A549 (cell line): ENCODE measurements at regions not wholly inside any gene's neighbourhood (a gene's known extent, or its start where the extent isn't known, plus 50 kb on each side); places are given as distances from the start of the nearest gene placed in this dataset.
A peak's percentile ranks its signal among the peaks of the same experiment; 100 is the strongest.

ENCODE experiments used
- ATAC-seq, 2 experiments: fragments of 200-7000 bp in 1 of 2; fragments of >200 bp in 1 of 2; cut with Nextera tagmentation in 1 of 2; cut with Tn5 transposase in 1 of 2; 3 replicates each; pipeline versions ENCODE4 v1.8.0 to v1.9.1; 2018 to 2020; ENCODE audit warnings: mild to moderate bottlenecking in 1 of 2, moderate library complexity in 1 of 2
- CTCF ChIA-PET: fragments of 300-600 bp; sonication (Branson Sonifier 250); formaldehyde crosslinking; extraction: SDS; loops from one replicate; lab custom pipeline; 2021; ENCODE audit warnings: antibody characterized with exemption, inconsistent platforms; lab: Yijun Ruan, JAX
- POLR2A ChIA-PET: fragments of 350-600 bp; formaldehyde crosslinking; extraction: SDS; loops from one replicate; lab custom pipeline; 2021; ENCODE audit warnings: antibody characterized with exemption, inconsistent platforms; lab: Yijun Ruan, JAX
- DNase-seq, 2 experiments: peaks; one replicate each; pipeline versions ENCODE4 v3.0.0 to v3.0.0-alpha.2; 2011 to 2016; ENCODE audit warnings: low read depth in 1 of 2, low spot score in 1 of 2
- FAIRE-seq: peaks from 2 replicates; lab custom pipeline; 2011; peaks lifted over from hg19 to GRCh38; lab: Jason Lieb, UNC
- H3K27ac ChIP-seq, 2 experiments: fragments of >200 bp; sonication (Bioruptor Twin); formaldehyde crosslinking; 3 replicates each; pipeline ENCODE4 v1.5.1; 2016 to 2017
- H3K4me1 ChIP-seq: fragments of >200 bp; sonication (Bioruptor Twin); formaldehyde crosslinking; 3 replicates; pipeline ENCODE4 v1.6.1; 2016
- H3K4me2 ChIP-seq: fragments of >200 bp; sonication (Bioruptor Twin); formaldehyde crosslinking; 3 replicates; pipeline ENCODE4 v1.6.1; 2016
- H3K4me3 ChIP-seq: fragments of >200 bp; sonication (Bioruptor Twin); formaldehyde crosslinking; 3 replicates; pipeline ENCODE4 v1.5.1; 2016
- H3K9me3 ChIP-seq: fragments of >200 bp; sonication (Bioruptor Twin); formaldehyde crosslinking; 3 replicates; pipeline ENCODE4 v1.6.1; 2016
- BCL3 ChIP-seq: fragments of >200 bp; sonication (Bioruptor Twin); formaldehyde crosslinking; IDR thresholded peaks from 3 replicates; pipeline ENCODE4 v1.6.1; 2016
- CEBPB ChIP-seq, 2 experiments: fragments of >200 bp in 1 of 2; sonication (Bioruptor Twin) in 1 of 2; formaldehyde crosslinking in 1 of 2; IDR thresholded peaks; 2 replicates each; pipeline ENCODE4 v1.6.1; 2012 to 2016
- CHD4 ChIP-seq: fragments of 200-600 bp; sonication (generic); IDR thresholded peaks from 2 replicates; pipeline ENCODE4 v1.6.1; 2016; ENCODE audit warnings: antibody characterized with exemption, mild to moderate bottlenecking, borderline replicate concordance
- CTCF ChIP-seq: fragments of >200 bp; sonication (Bioruptor Twin); formaldehyde crosslinking; IDR thresholded peaks from 3 replicates; pipeline ENCODE4 v1.5.1; 2016
- E2F6 ChIP-seq: IDR thresholded peaks from 2 replicates; pipeline ENCODE4 v1.6.1; 2012; ENCODE audit warnings: low read depth, borderline replicate concordance
- EHF ChIP-seq: fragments of 250-450 bp; sonication (Bioruptor Pico); IDR thresholded peaks from 2 replicates; pipeline ENCODE4 v1.5.0; 2020; ENCODE audit warnings: mild to moderate bottlenecking
- EP300 ChIP-seq, 2 experiments: fragments of >200 bp; sonication (Bioruptor Twin); formaldehyde crosslinking; IDR thresholded peaks; 2 replicates in 1 of 2; 3 replicates in 1 of 2; pipeline ENCODE4 v1.6.1; 2016 to 2017
- ESRRA ChIP-seq: fragments of 150-350 bp; IDR thresholded peaks from 2 replicates; pipeline ENCODE4 v1.6.1; 2014; ENCODE audit warnings: mild to moderate bottlenecking, low read length, borderline replicate concordance
- FOSL2 ChIP-seq, 2 experiments: fragments of 450-650 bp in 1 of 2; fragments of >200 bp in 1 of 2; sonication (Bioruptor Twin) in 1 of 2; formaldehyde crosslinking; IDR thresholded peaks; 2 replicates each; pipeline versions ENCODE4 v1.5.0 to v1.6.1; 2016 to 2020; ENCODE audit warnings: mild to moderate bottlenecking in 1 of 2, moderate library complexity in 1 of 2
- GATA3 ChIP-seq: IDR thresholded peaks from 2 replicates; pipeline ENCODE4 v1.6.1; 2012; ENCODE audit warnings: borderline replicate concordance
- HDAC2 ChIP-seq: fragments of 200-600 bp; sonication (generic); IDR thresholded peaks from 2 replicates; pipeline ENCODE4 v1.6.1; 2016
- HOXB13 ChIP-seq: fragments of 250-450 bp; sonication (Bioruptor Pico); IDR thresholded peaks from 2 replicates; pipeline ENCODE4 v1.5.0; 2020; ENCODE audit warnings: low read depth, mild to moderate bottlenecking, moderate library complexity
- HOXB5 ChIP-seq: fragments of 250-450 bp; sonication (Bioruptor Pico); IDR thresholded peaks from 2 replicates; pipeline ENCODE4 v1.5.0; 2020; ENCODE audit warnings: mild to moderate bottlenecking, moderate library complexity
- JUN ChIP-seq, 2 experiments: fragments of >200 bp; sonication (Bioruptor Twin); formaldehyde crosslinking; IDR thresholded peaks; 2 replicates in 1 of 2; 3 replicates in 1 of 2; pipeline ENCODE4 v1.6.1; 2016 to 2017
- JUNB ChIP-seq: fragments of >200 bp; sonication (Bioruptor Twin); formaldehyde crosslinking; IDR thresholded peaks from 2 replicates; pipeline ENCODE4 v1.6.1; 2016
- KDM1A ChIP-seq: fragments of 200-600 bp; sonication (generic); IDR thresholded peaks from 2 replicates; pipeline ENCODE4 v1.6.1; 2016; ENCODE audit warnings: low read depth, mild to moderate bottlenecking
- MAFK ChIP-seq: fragments of 450-650 bp; IDR thresholded peaks from 2 replicates; pipeline ENCODE4 v1.6.1; 2014; ENCODE audit not compliant: partially characterized antibody
- MAX ChIP-seq: IDR thresholded peaks from 2 replicates; pipeline ENCODE4 v1.6.1; 2012
- MYC ChIP-seq: IDR thresholded peaks from 2 replicates; pipeline ENCODE4 v1.6.1; 2012; ENCODE audit warnings: mild to moderate bottlenecking, inconsistent platforms, low read length, improper control_type of control experiment, borderline replicate concordance
- NPAS2 ChIP-seq: fragments of 250-450 bp; sonication (Bioruptor Pico); IDR thresholded peaks from 2 replicates; pipeline ENCODE4 v1.8.0; 2022; ENCODE audit warnings: mild to moderate bottlenecking, moderate library complexity, borderline replicate concordance
- POLR2A ChIP-seq: IDR thresholded peaks from 2 replicates; pipeline ENCODE4 v1.6.1; 2012; ENCODE audit warnings: mild to moderate bottlenecking, low read length
- RAD21 ChIP-seq, 2 experiments: fragments of >200 bp in 1 of 2; sonication (Bioruptor Twin) in 1 of 2; formaldehyde crosslinking in 1 of 2; IDR thresholded peaks in 1 of 2; conservative IDR thresholded peaks in 1 of 2; 2 replicates in 1 of 2; 3 replicates in 1 of 2; pipeline ENCODE4 v1.6.1; 2012 to 2018; ENCODE audit warnings: inconsistent platforms in 1 of 2
- RCOR1 ChIP-seq: fragments of 150-350 bp; IDR thresholded peaks from 2 replicates; pipeline ENCODE4 v1.6.1; 2014; ENCODE audit warnings: antibody characterized with exemption, low read length, low read depth
- RNF2 ChIP-seq: fragments of 200-600 bp; sonication (generic); IDR thresholded peaks from 2 replicates; pipeline ENCODE4 v1.6.1; 2016; ENCODE audit warnings: low read depth, mild to moderate bottlenecking, antibody characterized with exemption, moderate library complexity, borderline replicate concordance
- SMC3 ChIP-seq: fragments of >200 bp; sonication (Bioruptor Twin); formaldehyde crosslinking; IDR thresholded peaks from 3 replicates; pipeline ENCODE4 v1.6.1; 2018; ENCODE audit warnings: inconsistent platforms
- SREBF2 ChIP-seq: fragments of 450-650 bp; IDR thresholded peaks from 2 replicates; pipeline ENCODE4 v1.6.1; 2014; ENCODE audit warnings: mild to moderate bottlenecking, moderate library complexity
- TP53 ChIP-seq: fragments of 250-450 bp; sonication (Bioruptor Pico); IDR thresholded peaks from 2 replicates; pipeline ENCODE4 v1.5.0; 2021; ENCODE audit warnings: mild to moderate bottlenecking, moderate library complexity
- ZFP36 ChIP-seq: fragments of 450-650 bp; IDR thresholded peaks from 2 replicates; pipeline ENCODE4 v1.6.1; 2014; ENCODE audit warnings: borderline replicate concordance; ENCODE audit not compliant: partially characterized antibody
- WGBS: methylation state at CpG from one replicate; pipeline ENCODE4 v1.1.6; 2017; ENCODE audit errors: missing lambda C conversion rate; 5-methylcytosine and 5-hydroxymethylcytosine counted together
- TF ChIP-seq, protein P1 (sequence below): fragments of >200 bp; sonication (Bioruptor Twin); formaldehyde crosslinking; IDR thresholded peaks from 2 replicates; pipeline ENCODE4 v1.6.1; 2016
- TF ChIP-seq, protein P2 (sequence below): IDR thresholded peaks from 2 replicates; pipeline ENCODE4 v1.6.1; 2012

DNA sequence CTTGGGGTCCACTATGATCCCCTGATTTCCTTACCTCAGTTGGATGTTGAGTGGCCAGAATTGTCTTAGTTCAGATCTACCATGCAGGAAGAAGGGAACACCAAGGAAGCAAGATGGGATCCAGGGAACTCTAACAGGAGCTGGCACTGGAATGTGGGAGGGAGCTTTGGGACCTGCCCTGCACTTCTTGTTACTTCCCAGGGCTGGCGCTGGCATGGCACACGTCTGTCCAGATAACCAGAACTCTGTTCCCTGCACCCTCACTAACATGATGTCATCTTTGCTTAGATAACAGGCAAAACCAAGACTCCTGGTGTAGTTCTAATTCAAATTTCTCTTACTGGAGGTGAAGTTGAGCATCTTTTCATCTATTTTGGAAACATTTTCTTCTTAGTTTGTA is 550.0 kb downstream of the MN1 start:
- H3K4me3 ChIP-seq: no peak overlapping the region
- no peak for FAIRE-seq
- ATAC-seq: no peak
- ChIA-PET CTCF (interaction anchor here (0.8 kb wide), 1 partner anchor 9 kb away, joined by 5 read pairs; no protein-coding TSS in a partner anchor), POLR2A (no interaction called here)
- H3K27ac ChIP-seq: peak overlapping the region; percentile 77 to 88
- TF ChIP-seq NPAS2 (CRISPR knock-in tag) (no peak), TP53 (no peak), E2F6 (no peak), FOSL2 (IDR thresholded peaks at IDR 0.05) (no peak), FOSL2 (CRISPR knock-in tag; IDR thresholded peaks at IDR 0.05) (no peak), RNF2 (no peak), SREBF2 (no peak), POLR2A (no peak)
- TF ChIP-seq, protein P1, sequence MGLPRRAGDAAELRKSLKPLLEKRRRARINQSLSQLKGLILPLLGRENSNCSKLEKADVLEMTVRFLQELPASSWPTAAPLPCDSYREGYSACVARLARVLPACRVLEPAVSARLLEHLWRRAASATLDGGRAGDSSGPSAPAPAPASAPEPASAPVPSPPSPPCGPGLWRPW: no peak
- H3K4me2 ChIP-seq: no peak overlapping the region
- H3K4me1 ChIP-seq: peaks cover 12% of the 10 kb centered on the region
- DNase-seq: no peak
- WGBS: 87% methylated on average over 2 of the region's 2 CpGs
- peaks cover 38% of the 10 kb centered on the region for H3K9me3 ChIP-seq

- Histone ChIP-seq H3K4me1 (peaks cover 12% of the 10 kb centered on the region), H3K4me2 (peak overlapping the region; percentile 55), H3K27ac (peak overlapping the region; percentile 77 to 88), H3K4me3 (no peak overlapping the region), H3K9me3 (peaks cover 39% of the 10 kb centered on the region)
- CTCF ChIA-PET: interaction anchor here (1.2 kb wide), 1 partner anchor 153 kb away, joined by 3 read pairs; no protein-coding TSS in a partner anchor
- 19% methylated on average over 6 of the region's 9 CpGs for WGBS
- ATAC-seq: peak; percentile 91 to 95
- POLR2A ChIA-PET: no interaction called here
- FAIRE-seq: no peak
- peak; percentile 60 to 86 for DNase-seq
- no peak for TF ChIP-seq EHF (CRISPR knock-in tag)
- TF ChIP-seq RCOR1: no peak
- TF ChIP-seq, protein P1: peak; percentile 98
- TF ChIP-seq FOSL2 (IDR thresholded peaks at IDR 0.05): peak; percentile 94
- TF ChIP-seq FOSL2 (CRISPR knock-in tag; IDR thresholded peaks at IDR 0.05): peak; percentile 93
- TF ChIP-seq HOXB5 (CRISPR knock-in tag): 0 out of 2 replicates have a peak, but pooled peaks have one; percentile 25
- TF ChIP-seq, protein P2, sequence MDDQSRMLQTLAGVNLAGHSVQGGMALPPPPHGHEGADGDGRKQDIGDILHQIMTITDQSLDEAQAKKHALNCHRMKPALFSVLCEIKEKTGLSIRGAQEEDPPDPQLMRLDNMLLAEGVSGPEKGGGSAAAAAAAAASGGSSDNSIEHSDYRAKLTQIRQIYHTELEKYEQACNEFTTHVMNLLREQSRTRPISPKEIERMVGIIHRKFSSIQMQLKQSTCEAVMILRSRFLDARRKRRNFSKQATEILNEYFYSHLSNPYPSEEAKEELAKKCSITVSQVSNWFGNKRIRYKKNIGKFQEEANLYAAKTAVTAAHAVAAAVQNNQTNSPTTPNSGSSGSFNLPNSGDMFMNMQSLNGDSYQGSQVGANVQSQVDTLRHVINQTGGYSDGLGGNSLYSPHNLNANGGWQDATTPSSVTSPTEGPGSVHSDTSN: peak; percentile 73
- TF ChIP-seq NPAS2 (CRISPR knock-in tag): no peak
- peak; percentile 92 for TF ChIP-seq JUNB
- no peak for TF ChIP-seq CTCF
- TF ChIP-seq POLR2A: no peak
- TF ChIP-seq GATA3: peak; percentile 92
- TF ChIP-seq MAFK: no peak
- no peak for TF ChIP-seq HDAC2
- TF ChIP-seq CEBPB (IDR thresholded peaks at IDR 0.05): peak; percentile 99
- no peak for TF ChIP-seq KDM1A
- TF ChIP-seq CHD4: no peak
- TF ChIP-seq MAX: peak; percentile 74
- TF ChIP-seq JUN (IDR thresholded peaks at IDR 0.05): peak; percentile 85 to 91; a peak in 4 of 5 replicates
- peak; percentile 10 to 60; a peak in 3 of 5 replicates for TF ChIP-seq RAD21 (conservative IDR thresholded peaks at IDR 0.05 in 1 of 2, IDR thresholded peaks at IDR 0.05 in 1 of 2)
- TF ChIP-seq HOXB13: no peak
- TF ChIP-seq SMC3: peak; percentile 48; the same call in 2 of the 3 replicates
- no peak for TF ChIP-seq MYC
- peak; percentile 95; the same call in 2 of the 3 replicates for TF ChIP-seq BCL3
- TF ChIP-seq EP300 (IDR thresholded peaks at IDR 0.05): peak; percentile 92 to 93; a peak in 4 of 5 replicates
- peak; percentile 79; the same call in 1 of the 2 replicates for TF ChIP-seq ESRRA
- peak; percentile 63 for TF ChIP-seq ZFP36
These were observed 549.1 kb downstream of the MN1 start for GRCh38 chr22:27252282-27253049.
